Upper lobe of left lung (tissue), 6 donors: ENCODE measurements at regions not wholly inside any gene's neighbourhood (a gene's known extent, or its start where the extent isn't known, plus 50 kb on each side); places are given as distances from the start of the nearest gene placed in this dataset.

Experiments used
- ATAC-seq, 2 donors: fragments of 200-7000 bp; cut with Tn5 transposase; one replicate each; pipeline ENCODE4 v1.9.1; 2022; ENCODE audit warnings: mild to moderate bottlenecking in 2 of 2, moderate library complexity in 2 of 2; ENCODE audit not compliant: low FRiP score in 2 of 2
- DNase-seq, 2 donors: peaks; one replicate each; pipeline ENCODE4 v3.0.0-alpha.2; 2019 to 2020
- H3K27ac ChIP-seq, 4 donors: fragments of 200-600 bp; sonication (generic); one replicate each; pipeline ENCODE4 v1.5.1; 2016 to 2019
- H3K27me3 ChIP-seq, 4 donors: fragments of 200-600 bp; sonication (generic); one replicate each; pipeline ENCODE4 v1.5.1; 2017 to 2019
- H3K36me3 ChIP-seq, 4 donors: fragments of 200-600 bp; sonication (generic); one replicate each; pipeline ENCODE4 v1.5.1; 2016 to 2019
- H3K4me1 ChIP-seq, 4 donors: fragments of 200-600 bp; sonication (generic); one replicate each; pipeline ENCODE4 v1.5.1; 2018 to 2019
- H3K4me3 ChIP-seq, 4 donors: fragments of 200-600 bp; sonication (generic); one replicate each; pipeline ENCODE4 v1.5.1; 2017 to 2019; ENCODE audit warnings: mild to moderate bottlenecking in 2 of 4, moderate library complexity in 1 of 4
- H3K9me3 ChIP-seq, 4 donors: fragments of 200-600 bp; sonication (generic); one replicate each; pipeline ENCODE4 v1.5.1; 2018 to 2019
- EP300 ChIP-seq, 4 donors: sonication (generic); formaldehyde crosslinking; IDR thresholded peaks; one replicate each; pipeline ENCODE4 v1.5.1; 2017; ENCODE audit warnings: antibody characterized with exemption in 4 of 4, control low read depth in 2 of 4
- POLR2A ChIP-seq, 4 donors: fragments of 450-650 bp; IDR thresholded peaks; one replicate each; pipeline ENCODE4 v1.5.1; 2016 to 2017; ENCODE audit warnings: antibody characterized with exemption in 4 of 4, mild to moderate bottlenecking in 2 of 4
- POLR2AphosphoS5 ChIP-seq, 2 donors: sonication (generic); formaldehyde crosslinking; IDR thresholded peaks; one replicate each; pipeline ENCODE4 v1.5.1; 2017; ENCODE audit warnings: antibody characterized with exemption in 2 of 2
- WGBS, 2 donors: methylation state at CpG; one replicate each; pipeline ENCODE4 v1.1.5; 2017 to 2018; 5-methylcytosine and 5-hydroxymethylcytosine counted together
- TF ChIP-seq, protein P1 (sequence below), 6 experiments: fragments of 450-650 bp in 4 of 6; fragments of 200-600 bp in 2 of 6; sonication (generic) in 2 of 6; IDR thresholded peaks; one replicate each; pipeline ENCODE4 v1.5.1; 2016 to 2019; ENCODE audit warnings: antibody characterized with exemption in 6 of 6
- donor health status: DM: no; HTN: no; CAD: no; lungs with moderate emphysema.
- donor health status: DM: no; HTN: yes; CAD: no; lungs with severe emphysema.

- H3K27ac ChIP-seq, result no peak overlapping the region
- H3K4me1 ChIP-seq, result no peaks in the 10 kb centered on the region
- H3K36me3 ChIP-seq, result no peaks in the 10 kb centered on the region
- no peaks in the 10 kb centered on the region for H3K27me3 ChIP-seq
- DNase-seq, result no peak
- TF ChIP-seq POLR2A (IDR thresholded peaks at IDR 0.05) (no peak), EP300 (IDR thresholded peaks at IDR 0.05) (no peak), POLR2AphosphoS5 (IDR thresholded peaks at IDR 0.05) (no peak)
- TF ChIP-seq, protein P1, sequence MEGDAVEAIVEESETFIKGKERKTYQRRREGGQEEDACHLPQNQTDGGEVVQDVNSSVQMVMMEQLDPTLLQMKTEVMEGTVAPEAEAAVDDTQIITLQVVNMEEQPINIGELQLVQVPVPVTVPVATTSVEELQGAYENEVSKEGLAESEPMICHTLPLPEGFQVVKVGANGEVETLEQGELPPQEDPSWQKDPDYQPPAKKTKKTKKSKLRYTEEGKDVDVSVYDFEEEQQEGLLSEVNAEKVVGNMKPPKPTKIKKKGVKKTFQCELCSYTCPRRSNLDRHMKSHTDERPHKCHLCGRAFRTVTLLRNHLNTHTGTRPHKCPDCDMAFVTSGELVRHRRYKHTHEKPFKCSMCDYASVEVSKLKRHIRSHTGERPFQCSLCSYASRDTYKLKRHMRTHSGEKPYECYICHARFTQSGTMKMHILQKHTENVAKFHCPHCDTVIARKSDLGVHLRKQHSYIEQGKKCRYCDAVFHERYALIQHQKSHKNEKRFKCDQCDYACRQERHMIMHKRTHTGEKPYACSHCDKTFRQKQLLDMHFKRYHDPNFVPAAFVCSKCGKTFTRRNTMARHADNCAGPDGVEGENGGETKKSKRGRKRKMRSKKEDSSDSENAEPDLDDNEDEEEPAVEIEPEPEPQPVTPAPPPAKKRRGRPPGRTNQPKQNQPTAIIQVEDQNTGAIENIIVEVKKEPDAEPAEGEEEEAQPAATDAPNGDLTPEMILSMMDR (IDR thresholded peaks at IDR 0.05), result no peak
- ATAC-seq, result no peak
- WGBS, 2 donors, result 89 to 95% methylated on average over 6 of the region's 6 CpGs
- no peaks in the 10 kb centered on the region for H3K9me3 ChIP-seq
- no peak overlapping the region for H3K4me3 ChIP-seq
Observed at GRCh38 chr15:36409819-36410218, 169.6 kb upstream of the CDIN1 start.

GRCh38 chr15:36414670-36415069, 164.8 kb upstream of the CDIN1 start:
- H3K9me3 ChIP-seq, result no peaks in the 10 kb centered on the region
- no peak overlapping the region for H3K27ac ChIP-seq
- TF ChIP-seq, protein P1 (IDR thresholded peaks at IDR 0.05), result no peak
- TF ChIP-seq POLR2A (IDR thresholded peaks at IDR 0.05), result no peak
- no peaks in the 10 kb centered on the region for H3K27me3 ChIP-seq
- WGBS, 2 donors, result 61 to 71% methylated on average over 5 of the region's 5 CpGs
- H3K36me3 ChIP-seq, result no peaks in the 10 kb centered on the region
- ATAC-seq (no peak), DNase-seq (no peak)
- H3K4me1 ChIP-seq, result no peaks in the 10 kb centered on the region
- no peak overlapping the region for H3K4me3 ChIP-seq

DNA sequence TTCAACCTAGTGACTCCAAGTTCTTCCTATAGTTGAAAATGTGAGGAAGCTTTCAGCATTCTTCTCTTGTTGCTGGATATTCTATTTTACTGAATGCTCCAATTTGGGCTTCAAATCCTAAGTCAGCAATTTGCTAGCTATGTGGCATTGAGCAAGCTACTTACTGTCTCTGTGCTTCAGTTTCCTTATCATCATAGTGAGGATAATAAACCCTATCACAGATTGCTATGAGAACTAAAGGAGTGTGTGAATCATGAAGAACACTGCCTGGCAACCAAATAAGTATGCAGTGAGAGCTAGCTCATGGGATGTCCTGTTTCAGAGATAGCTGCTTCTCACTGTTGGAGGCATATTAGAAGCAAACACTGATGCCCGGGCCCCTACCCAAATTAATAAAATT, 163.8 kb upstream of the CDIN1 start:
- H3K4me3 ChIP-seq, result no peak overlapping the region
- TF ChIP-seq POLR2A (IDR thresholded peaks at IDR 0.05) (no peak), EP300 (IDR thresholded peaks at IDR 0.05) (no peak), POLR2AphosphoS5 (IDR thresholded peaks at IDR 0.05) (no peak)
- TF ChIP-seq, protein P1 (IDR thresholded peaks at IDR 0.05), result no peak
- H3K4me1 ChIP-seq, result no peaks in the 10 kb centered on the region
- WGBS, 2 donors, result 90 to 92% methylated on average over 1 of the region's 1 CpG
- no peak for ATAC-seq
- H3K9me3 ChIP-seq, result no peaks in the 10 kb centered on the region
- H3K27ac ChIP-seq, result no peak overlapping the region
- no peaks in the 10 kb centered on the region for H3K36me3 ChIP-seq
- no peaks in the 10 kb centered on the region for H3K27me3 ChIP-seq
- DNase-seq, result no peak

GRCh38 chr15:36422631-36423030, 156.8 kb upstream of the CDIN1 start:
- Histone ChIP-seq H3K36me3 (no peaks in the 10 kb centered on the region), H3K27me3 (no peaks in the 10 kb centered on the region), H3K4me3 (no peak overlapping the region), H3K4me1 (no peaks in the 10 kb centered on the region), H3K9me3 (peaks cover 0 to 3% (median 0%) of the 10 kb centered on the region in 4 donors), H3K27ac (no peak overlapping the region)
- WGBS, 2 donors, result 93 to 94% methylated on average over 2 of the region's 2 CpGs
- no peak for DNase-seq
- ATAC-seq, result no peak
- TF ChIP-seq POLR2A (IDR thresholded peaks at IDR 0.05), result no peak
- TF ChIP-seq, protein P1 (IDR thresholded peaks at IDR 0.05), result no peak
- TF ChIP-seq POLR2AphosphoS5 (IDR thresholded peaks at IDR 0.05), result no peak
- no peak for TF ChIP-seq EP300 (IDR thresholded peaks at IDR 0.05)

GRCh38 chr15:36426691-36427090, 152.7 kb upstream of the CDIN1 start:
- Histone ChIP-seq H3K9me3 (no peaks in the 10 kb centered on the region), H3K27ac (no peak overlapping the region), H3K4me3 (no peak overlapping the region), H3K36me3 (no peaks in the 10 kb centered on the region), H3K27me3 (no peaks in the 10 kb centered on the region), H3K4me1 (no peaks in the 10 kb centered on the region)
- 79 to 88% methylated on average over 4 of the region's 4 CpGs for WGBS, 2 donors
- no peak for DNase-seq
- TF ChIP-seq, protein P1 (IDR thresholded peaks at IDR 0.05), result no peak
- TF ChIP-seq POLR2A (IDR thresholded peaks at IDR 0.05) (no peak), EP300 (IDR thresholded peaks at IDR 0.05) (no peak), POLR2AphosphoS5 (IDR thresholded peaks at IDR 0.05) (no peak)
- ATAC-seq, result no peak
